HUES48 (cell line): ENCODE measurements at regions not wholly inside any gene's neighbourhood (a gene's known extent, or its start where the extent isn't known, plus 50 kb on each side); places are given as distances from the start of the nearest gene placed in this dataset.
"Not testable (repeated sequence)": the region's sequence is repeated elsewhere in the genome, so short reads cannot be mapped to it uniquely, and the experiment has no call there.

Source experiments
- H3K27ac ChIP-seq: one replicate; pipeline ENCODE4 v1.7.0; 2013; ENCODE audit warnings: low read depth, low read length, inconsistent platforms
- H3K27me3 ChIP-seq: 2 replicates; pipeline ENCODE4 v1.6.1; 2013; ENCODE audit warnings: mild to moderate bottlenecking, low read length; ENCODE audit not compliant: control insufficient read depth, insufficient read depth
- H3K36me3 ChIP-seq: 2 replicates; pipeline ENCODE4 v1.6.1; 2013; ENCODE audit warnings: low read length; ENCODE audit not compliant: control insufficient read depth, insufficient read depth
- H3K4me1 ChIP-seq: 2 replicates; pipeline ENCODE4 v1.6.1; 2013; ENCODE audit warnings: mild to moderate bottlenecking, low read length; ENCODE audit not compliant: control insufficient read depth, insufficient read depth
- H3K4me3 ChIP-seq: 2 replicates; pipeline ENCODE4 v1.5.1; 2013; ENCODE audit warnings: mild to moderate bottlenecking, low read depth, low read length
- H3K9ac ChIP-seq: 2 replicates; pipeline ENCODE4 v1.6.1; 2013; ENCODE audit warnings: mild to moderate bottlenecking, low read depth, low read length, moderate library complexity
- H3K9me3 ChIP-seq: 2 replicates; pipeline ENCODE4 v1.6.1; 2013; ENCODE audit warnings: low read length; ENCODE audit not compliant: control insufficient read depth, insufficient read depth

DNA sequence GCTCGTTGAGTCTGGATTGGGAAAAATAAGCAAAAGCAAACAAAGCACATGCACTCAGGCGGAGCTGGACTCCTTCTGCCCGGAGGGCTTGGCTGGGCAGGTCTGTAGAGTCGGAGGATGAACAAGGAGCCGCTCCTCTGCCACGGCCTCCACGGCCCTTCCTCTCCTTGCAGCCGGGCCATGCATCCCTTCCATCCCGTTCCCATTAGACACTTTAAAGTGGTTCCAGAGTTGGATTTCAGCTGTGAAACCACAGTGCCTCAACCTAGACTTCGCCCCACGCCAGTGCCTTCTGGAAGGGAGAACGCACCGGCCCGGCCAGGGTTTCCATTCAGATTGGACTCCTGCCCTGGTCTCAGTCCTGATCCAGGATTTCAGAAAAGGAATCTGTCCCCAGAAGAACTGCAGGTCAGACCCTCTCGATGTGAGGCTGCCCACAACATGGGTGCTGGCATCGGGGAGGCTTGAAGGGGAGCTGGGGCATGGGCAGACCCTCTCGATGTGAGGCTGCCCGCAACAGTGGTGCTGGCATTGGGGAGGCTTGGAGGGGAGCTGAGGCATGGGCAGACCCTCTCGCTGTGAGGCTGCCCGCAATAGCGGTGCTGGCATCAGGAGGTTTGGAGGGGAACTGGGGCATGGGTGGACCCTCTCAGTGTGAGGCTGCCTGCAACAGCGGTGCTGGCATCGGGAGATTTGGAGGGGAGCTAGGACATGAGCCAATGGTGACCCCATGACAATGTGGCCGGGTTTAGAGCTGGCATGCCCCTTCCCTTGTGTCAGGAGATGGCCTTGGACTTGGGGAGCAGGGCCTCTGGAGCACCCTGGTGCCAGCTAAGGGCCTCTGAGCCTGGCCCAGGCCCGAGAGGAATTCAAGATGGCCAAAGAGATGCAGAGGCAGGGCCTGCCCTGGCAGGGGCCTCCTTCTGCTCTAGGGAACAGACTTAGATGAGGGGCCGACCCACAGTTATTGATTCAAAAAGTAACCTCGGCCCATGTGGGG, 304.5 kb downstream of the NDUFA10 start:
- no peaks in the 10 kb centered on the region for H3K4me1 ChIP-seq
- no peak overlapping the region for H3K9ac ChIP-seq
- no peaks in the 10 kb centered on the region for H3K36me3 ChIP-seq
- H3K9me3 ChIP-seq = no peaks in the 10 kb centered on the region
- no peak overlapping the region for H3K27ac ChIP-seq
- no peaks in the 10 kb centered on the region for H3K27me3 ChIP-seq
- no peak overlapping the region for H3K4me3 ChIP-seq

DNA sequence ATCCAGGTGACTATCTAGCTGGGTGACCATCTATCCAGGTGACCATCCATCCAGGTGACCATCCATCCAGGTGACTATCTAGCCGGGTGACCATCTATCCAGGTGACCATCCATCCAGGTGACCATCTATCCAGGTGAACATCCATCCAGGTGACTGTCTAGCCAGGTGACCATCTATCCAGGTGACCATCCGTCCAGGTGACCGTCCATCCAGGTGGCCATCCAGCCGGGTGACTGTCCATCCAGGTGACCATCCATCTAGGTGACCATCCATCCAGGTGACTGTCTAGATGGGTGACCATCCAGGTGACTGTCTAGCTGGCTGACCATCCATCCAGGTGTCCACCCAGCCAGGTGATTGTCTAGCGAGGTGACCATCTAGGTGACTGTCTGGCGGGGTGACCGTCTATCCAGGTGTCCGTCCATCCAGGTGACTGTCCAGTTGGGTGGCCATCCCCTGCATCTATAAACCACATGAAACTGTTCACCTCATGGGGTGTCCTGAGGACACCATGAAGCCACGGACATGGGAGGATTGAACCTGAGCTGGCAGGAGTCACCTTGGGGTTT, 305.3 kb downstream of the NDUFA10 start:
- Histone ChIP-seq H3K4me1 (no peaks in the 10 kb centered on the region), H3K9me3 (no peaks in the 10 kb centered on the region), H3K9ac (no peak overlapping the region), H3K27me3 (no peaks in the 10 kb centered on the region), H3K4me3 (no peak overlapping the region), H3K36me3 (no peaks in the 10 kb centered on the region), H3K27ac (no peak overlapping the region)

DNA sequence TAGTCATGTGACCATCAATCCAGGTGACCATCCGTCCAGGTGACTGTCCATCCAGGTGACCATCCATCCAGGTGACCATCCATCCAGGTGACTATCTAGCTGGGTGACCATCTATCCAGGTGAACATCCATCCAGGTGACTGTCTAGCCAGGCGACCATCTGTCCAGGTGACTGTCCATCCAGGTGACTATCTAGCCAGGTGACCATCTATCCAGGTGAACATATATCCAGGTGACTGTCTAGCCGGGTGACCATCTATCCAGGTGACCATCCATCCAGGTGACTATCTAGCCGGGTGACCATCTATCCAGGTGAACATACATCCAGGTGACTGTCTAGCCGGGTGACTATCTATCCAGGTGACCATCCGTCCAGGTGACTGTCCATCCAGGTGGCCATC, 306.2 kb downstream of the NDUFA10 start:
- H3K27me3 ChIP-seq, H3K36me3 ChIP-seq, H3K9me3 ChIP-seq, H3K27ac ChIP-seq, H3K4me3 ChIP-seq, H3K9ac ChIP-seq, H3K4me1 ChIP-seq: not testable (repeated sequence)

DNA sequence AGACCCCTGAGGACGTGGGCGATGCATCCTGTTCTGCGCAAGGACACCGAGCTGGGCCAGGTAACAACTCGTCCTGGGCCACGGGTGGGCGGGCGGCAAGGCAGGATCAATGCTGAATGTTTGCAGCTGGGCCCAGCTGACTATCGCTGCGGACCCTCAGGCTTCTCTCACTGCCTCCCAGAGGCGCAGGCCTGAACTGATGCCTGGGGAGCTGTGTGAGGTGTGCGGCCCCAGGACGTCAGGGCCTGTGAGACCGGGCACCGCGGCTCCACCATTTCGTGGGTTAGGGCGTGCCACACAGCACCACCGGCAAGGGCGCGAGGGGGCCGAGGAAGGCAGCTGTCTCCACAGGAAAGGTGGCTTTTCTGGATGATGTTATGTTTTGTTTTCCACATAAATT, 307.4 kb downstream of the NDUFA10 start:
- peaks cover 5% of the 10 kb centered on the region for H3K9me3 ChIP-seq
- no peaks in the 10 kb centered on the region for H3K27me3 ChIP-seq
- H3K4me1 ChIP-seq = no peaks in the 10 kb centered on the region
- no peak overlapping the region for H3K27ac ChIP-seq
- no peak overlapping the region for H3K4me3 ChIP-seq
- H3K9ac ChIP-seq = no peak overlapping the region
- no peaks in the 10 kb centered on the region for H3K36me3 ChIP-seq

DNA sequence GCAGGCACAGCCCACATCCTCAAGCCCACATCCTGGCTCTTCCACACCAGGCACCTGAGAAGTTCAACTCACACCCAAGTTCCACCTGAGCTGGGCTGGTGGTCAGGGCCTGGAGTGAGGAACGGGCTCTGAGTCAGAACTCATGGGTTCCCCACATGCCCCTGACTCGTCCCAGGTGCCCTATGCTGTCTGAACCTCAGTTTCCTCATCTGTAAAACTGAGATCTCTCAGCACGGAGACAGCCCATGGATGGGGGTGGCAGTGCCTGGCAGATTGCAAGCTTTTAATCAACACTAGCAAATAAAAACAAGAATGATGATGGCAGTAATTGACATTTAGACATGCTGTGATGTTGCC, 307.8 kb downstream of the NDUFA10 start:
- no peak overlapping the region for H3K4me3 ChIP-seq
- no peak overlapping the region for H3K9ac ChIP-seq
- peaks cover 7% of the 10 kb centered on the region for H3K9me3 ChIP-seq

DNA sequence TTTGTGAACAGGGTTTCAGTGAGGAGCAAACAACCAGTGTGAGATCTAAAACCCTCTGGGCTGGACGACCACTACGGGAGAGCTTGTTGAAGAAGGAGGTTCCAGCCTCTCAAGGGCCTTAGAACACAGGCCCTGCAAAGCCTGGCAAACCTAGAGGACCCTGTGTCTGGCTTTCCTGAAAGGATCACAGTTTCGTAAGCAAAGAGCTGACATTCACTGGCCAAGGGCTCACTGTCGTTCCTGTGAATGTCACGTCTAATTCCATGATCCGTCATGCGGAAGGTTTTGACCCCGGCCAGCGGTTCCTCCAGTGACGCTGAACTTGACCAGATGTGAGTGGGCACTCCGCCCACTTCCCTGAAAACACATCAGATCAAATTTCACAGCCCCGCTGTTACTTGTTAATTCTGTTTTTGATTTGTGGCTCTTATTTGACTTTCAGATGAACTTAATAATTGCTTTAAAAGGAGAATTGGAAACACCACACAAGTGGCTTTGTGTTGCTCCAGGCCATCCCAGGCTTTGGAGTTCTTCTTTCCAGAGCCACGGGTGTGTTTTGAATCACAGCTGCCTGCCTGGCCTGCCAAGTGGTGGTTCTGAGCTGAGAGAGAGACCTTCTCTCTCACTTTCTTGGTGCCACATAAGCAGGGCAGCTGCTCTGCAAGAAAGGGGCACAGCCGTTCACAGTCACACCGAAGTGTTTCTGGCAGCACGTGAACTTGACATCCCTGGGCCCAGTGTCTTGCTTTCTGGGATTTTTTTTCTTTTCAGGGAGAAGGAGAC, 308.4 kb downstream of the NDUFA10 start:
- no peaks in the 10 kb centered on the region for H3K36me3 ChIP-seq
- no peaks in the 10 kb centered on the region for H3K27me3 ChIP-seq
- peaks cover 7% of the 10 kb centered on the region for H3K9me3 ChIP-seq
- H3K9ac ChIP-seq = no peak overlapping the region
- no peak overlapping the region for H3K27ac ChIP-seq
- H3K4me3 ChIP-seq = no peak overlapping the region
- H3K4me1 ChIP-seq = no peaks in the 10 kb centered on the region

More for the DNA sequence above, 307.8 kb downstream of the NDUFA10 start:
- H3K27me3 ChIP-seq = no peaks in the 10 kb centered on the region
- H3K36me3 ChIP-seq = no peaks in the 10 kb centered on the region
- H3K4me1 ChIP-seq = no peaks in the 10 kb centered on the region
- no peak overlapping the region for H3K27ac ChIP-seq

DNA sequence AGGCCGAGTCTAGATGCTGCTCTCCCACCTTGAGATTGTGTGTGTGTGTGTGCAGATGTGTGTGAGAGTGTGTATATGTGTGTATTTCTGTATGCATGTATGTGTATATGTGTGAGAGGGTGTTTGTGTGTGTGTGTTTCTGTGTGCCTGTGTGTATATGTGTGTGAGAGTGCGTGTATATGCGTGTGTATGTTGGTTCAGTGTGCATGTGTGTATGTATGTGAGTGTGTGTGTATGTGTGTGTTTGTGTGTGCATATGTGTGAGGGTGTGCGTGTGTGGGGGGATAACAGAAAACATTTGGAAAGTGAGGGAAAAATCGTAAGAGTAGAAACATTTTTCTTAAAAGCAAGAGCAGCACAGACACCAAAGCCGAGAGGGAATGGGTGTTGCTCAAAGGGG, 309.1 kb downstream of the NDUFA10 start:
- Histone ChIP-seq H3K9ac (no peak overlapping the region), H3K4me1 (no peaks in the 10 kb centered on the region), H3K36me3 (no peaks in the 10 kb centered on the region), H3K4me3 (no peak overlapping the region), H3K27me3 (no peaks in the 10 kb centered on the region), H3K27ac (no peak overlapping the region), H3K9me3 (peaks cover 7% of the 10 kb centered on the region)

DNA sequence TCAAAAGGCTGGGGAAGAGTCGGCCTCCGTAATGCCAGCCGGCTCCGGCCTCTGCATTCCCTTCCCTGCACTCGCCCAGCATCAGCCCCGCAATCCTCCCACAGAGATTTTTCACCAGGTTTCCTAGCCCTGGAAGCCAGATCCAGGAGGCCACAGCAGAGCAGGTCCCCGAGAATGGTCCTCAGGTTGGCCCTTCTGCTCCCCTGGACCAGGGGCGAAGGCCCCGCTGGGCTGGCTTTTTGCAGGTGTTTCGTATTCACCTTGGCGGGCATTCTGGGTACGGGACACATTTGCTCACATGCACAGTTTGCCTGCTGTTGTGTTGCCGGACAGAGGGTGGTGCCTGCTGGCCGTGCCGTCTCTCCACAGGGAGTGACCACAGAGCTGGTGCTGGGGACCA, 309.5 kb downstream of the NDUFA10 start:
- Histone ChIP-seq H3K27ac (no peak overlapping the region), H3K9ac (no peak overlapping the region), H3K36me3 (no peaks in the 10 kb centered on the region), H3K4me1 (no peaks in the 10 kb centered on the region), H3K27me3 (no peaks in the 10 kb centered on the region), H3K4me3 (no peak overlapping the region), H3K9me3 (peaks cover 7% of the 10 kb centered on the region)

DNA sequence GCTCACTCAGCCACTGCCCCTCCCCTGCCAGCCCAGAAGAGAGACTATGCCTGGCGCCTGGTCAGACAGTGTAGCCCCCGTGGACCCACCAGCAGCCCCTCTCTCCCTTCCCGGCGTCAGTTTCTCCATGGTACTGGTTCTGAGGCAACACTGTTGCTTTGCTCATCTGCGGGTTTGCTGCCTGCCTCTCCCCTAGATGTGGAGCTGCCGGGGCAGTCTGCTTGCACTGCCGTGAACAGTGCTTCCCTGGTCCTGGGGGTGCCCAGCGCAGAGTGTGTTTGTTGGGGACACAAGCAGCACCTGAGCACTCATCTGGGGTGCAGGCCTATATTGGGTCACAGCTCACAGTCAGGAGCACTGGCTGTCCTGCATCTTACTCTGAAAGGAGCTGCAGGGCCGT, 309.9 kb downstream of the NDUFA10 start:
- Histone ChIP-seq H3K9me3 (peaks cover 7% of the 10 kb centered on the region), H3K27me3 (no peaks in the 10 kb centered on the region), H3K4me1 (no peaks in the 10 kb centered on the region)

DNA sequence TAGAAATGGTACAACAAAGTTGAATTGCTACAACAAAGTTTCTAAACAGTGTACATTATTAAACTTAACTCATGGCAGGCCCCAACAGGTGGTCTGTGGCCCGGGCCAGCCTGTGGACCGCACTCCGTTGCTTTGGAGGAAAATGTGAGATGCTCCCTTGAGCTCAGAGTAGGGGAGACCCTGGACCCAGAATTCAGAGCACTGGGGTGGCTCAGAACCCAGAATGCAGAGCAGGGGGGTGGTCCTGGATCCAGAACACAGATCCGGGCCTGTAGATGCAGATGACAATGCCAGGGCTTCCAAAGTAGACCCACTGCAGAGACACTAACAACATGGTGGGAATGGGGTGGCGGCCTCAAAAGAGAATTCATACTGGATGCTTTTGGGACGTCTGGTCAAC, 311.0 kb downstream of the NDUFA10 start:
- Histone ChIP-seq H3K27ac (no peak overlapping the region), H3K27me3 (no peaks in the 10 kb centered on the region), H3K36me3 (no peaks in the 10 kb centered on the region), H3K4me3 (no peak overlapping the region), H3K9me3 (peaks cover 7% of the 10 kb centered on the region), H3K9ac (no peak overlapping the region), H3K4me1 (no peaks in the 10 kb centered on the region)

More for the DNA sequence above, 309.9 kb downstream of the NDUFA10 start:
- H3K9ac ChIP-seq = no peak overlapping the region
- no peak overlapping the region for H3K27ac ChIP-seq
- no peaks in the 10 kb centered on the region for H3K36me3 ChIP-seq
- no peak overlapping the region for H3K4me3 ChIP-seq

DNA sequence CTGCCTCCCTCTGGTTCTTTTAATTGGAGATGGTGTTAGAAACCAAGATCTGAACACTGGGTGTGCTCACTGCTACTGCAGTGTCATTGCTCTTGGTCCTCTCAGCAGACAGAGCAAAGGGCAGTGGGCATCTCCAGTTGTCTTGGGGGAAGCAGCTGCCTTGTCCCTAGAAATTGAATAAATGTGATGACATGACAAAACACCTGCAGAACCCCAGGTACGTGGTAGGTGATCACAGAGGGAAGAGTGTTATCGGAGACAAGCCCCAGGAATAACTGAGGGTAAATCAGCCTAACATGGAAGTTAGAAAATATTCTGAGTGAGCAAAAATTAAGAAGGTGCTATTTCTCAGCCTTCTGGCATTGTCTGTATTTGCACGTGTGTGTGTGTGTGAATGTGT, 311.9 kb upstream of the HDAC4 start:
- H3K9me3 ChIP-seq = peaks cover 7% of the 10 kb centered on the region
- H3K4me1 ChIP-seq = no peaks in the 10 kb centered on the region

More for the DNA sequence above, 311.9 kb upstream of the HDAC4 start:
- H3K27ac ChIP-seq = no peak overlapping the region
- no peak overlapping the region for H3K4me3 ChIP-seq
- H3K27me3 ChIP-seq = no peaks in the 10 kb centered on the region
- no peak overlapping the region for H3K9ac ChIP-seq
- H3K36me3 ChIP-seq = no peaks in the 10 kb centered on the region
